GM19023 (cell line): ENCODE measurements at regions not wholly inside any gene's neighbourhood (a gene's known extent, or its start where the extent isn't known, plus 50 kb on each side); places are given as distances from the start of the nearest gene placed in this dataset.

Experiments
- ATAC-seq: cut with Tn5 transposase; IDR thresholded peaks from one replicate; pipeline ENCODE4 v1.9.1; 2021; ENCODE audit warnings: mild to moderate bottlenecking, moderate library complexity; ENCODE audit not compliant: unreplicated experiment

DNA sequence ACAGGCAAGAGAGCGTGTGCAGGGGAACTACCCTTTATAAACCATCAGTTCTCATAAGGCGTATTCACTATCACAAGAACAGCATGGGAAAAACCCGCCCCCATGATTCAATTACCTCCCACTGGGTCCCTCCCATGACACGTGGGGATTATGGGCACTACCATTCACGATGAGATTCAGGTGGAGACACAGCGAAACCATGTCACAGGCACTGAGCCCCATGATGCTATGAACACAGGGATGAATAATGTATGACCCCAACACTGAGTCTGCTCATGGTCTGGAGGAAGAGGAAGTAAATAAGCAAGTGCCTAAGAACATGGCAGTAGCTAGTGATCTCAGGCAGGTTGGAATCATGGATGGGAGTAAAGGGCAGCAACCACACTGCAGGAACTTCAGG lies 281.0 kb upstream of the ZNF462 start:
- ATAC-seq = no peak

DNA sequence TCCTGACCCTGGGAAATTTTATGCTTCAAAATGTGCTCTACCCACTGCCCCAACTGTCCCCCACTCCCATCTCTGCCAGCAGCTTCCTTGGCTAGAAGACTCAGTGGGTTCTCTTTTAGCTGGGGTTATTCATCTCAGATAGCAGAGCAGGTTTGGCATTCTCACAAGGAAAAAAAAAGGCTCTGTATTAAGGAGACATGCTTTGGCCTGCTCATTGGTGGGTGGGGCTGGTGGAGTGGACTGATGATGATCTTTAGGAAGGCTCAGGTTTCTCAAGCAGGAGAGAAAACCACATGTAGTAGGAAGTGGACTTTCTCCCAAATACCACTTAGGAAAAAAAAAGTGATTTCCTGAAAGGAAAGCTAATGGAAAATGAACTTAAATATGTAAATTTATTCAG lies 279.2 kb upstream of the ZNF462 start:
- ATAC-seq = no peak

DNA sequence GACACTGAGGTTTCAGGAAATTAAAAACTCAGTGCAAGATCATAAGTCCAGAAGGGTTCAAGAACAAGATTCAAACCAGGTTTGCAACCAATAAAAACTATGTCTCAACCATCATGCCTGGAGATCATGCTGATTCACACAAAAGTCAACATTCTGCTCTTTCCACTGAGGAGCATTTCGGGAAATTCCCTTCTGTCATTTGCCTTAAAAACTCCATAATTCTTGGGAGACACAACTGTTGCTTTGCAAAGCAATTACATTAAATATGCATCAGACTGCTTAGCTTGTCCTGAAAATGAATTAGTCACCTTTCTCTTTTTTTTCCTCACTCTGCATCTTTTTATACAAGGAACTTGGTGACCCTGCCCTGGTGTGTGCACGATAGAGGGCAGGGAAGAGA lies 275.9 kb upstream of the ZNF462 start:
- no peak for ATAC-seq

DNA sequence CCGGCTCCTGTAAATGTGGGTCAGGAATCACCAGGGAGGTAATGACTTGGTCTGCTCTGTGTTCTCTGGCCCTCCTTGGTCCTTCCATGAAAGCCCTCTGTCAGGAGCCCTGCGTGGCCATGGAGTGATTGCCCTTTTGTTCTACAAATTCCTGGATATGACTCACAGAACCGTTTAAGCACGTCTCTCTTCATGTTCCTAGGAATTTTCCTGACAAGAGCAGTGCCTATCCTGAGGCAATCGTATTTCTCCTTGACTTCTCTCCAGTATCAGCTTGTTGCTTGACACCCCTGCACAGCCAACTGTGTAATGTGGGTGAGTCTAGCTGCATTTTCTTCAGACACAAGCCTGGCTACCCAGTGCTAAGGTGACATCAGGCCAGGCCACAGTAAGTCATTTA lies 274.3 kb upstream of the ZNF462 start:
- no peak for ATAC-seq

DNA sequence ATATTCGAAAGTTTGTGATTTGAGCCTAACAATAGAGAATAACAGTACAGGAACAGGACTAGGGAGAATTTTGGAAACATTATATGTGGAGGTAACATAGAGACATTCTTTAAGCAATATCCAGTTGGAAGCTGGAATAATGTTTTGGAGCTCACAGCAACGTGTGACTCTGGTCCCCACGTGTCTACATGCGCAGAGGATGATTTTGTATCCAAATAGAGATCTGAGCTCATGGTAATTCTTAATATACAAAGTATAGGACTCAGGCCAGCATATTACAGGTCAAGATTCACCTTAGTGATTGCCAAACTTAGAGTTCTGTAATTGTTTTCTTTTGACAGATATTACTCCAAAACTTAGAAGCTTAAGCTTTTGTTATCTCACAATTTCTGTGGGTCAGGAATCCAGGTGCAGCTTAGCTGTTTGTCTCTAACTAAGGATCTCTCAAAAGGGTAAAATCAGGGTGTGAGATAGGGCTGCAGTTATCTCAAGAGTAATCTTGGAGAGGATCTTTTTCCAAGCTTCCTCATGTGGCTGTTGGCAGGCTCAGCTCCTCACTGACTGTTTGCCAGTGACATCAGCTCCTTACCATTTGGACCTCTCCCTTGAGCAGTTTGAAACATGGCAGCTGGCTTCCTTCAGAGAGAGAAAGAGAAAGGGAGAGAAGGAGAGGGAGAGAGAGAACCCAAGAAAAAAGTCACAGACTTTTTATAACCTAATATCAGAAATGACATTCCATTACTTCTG lies 272.0 kb upstream of the ZNF462 start:
- no peak for ATAC-seq

DNA sequence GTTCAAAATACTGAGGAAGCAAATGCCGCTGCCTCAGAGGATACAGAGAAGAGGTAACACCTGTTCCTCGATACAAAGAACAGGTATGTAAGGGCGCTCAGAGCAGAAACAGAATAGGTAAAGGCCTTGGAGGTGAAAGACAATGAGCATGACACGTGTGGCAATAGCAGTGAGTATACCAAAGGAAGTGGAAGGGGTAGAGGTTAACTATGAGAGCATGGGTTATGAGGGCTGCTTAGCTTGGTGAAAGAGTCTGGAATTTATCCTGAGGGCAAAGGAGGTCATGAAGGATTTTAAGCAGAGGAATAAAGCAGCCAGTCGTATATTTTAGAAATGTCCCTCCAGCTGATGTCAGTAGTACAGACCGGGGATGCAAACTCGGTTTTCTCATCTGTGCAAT lies 269.8 kb upstream of the ZNF462 start:
- no peak for ATAC-seq

DNA sequence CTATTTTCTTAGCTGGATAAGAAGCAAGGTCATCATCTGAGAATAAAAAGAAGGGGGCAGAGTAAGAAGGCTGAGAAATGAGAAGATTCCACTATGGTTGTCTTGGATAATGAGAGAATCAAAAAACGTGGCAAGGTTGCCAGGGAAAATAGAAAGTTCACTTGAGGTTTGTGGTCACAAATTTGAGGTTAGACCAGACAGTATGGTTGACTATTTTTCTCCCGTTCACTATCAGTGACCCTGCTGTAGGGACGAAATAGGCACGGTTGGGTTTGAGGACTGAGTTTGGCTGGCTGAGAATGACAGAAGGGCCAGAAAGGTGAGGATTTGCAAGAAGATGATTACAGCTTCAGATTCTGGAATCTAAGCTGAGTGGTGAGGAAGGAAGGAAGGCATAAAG lies 266.0 kb upstream of the ZNF462 start:
- ATAC-seq = no peak

DNA sequence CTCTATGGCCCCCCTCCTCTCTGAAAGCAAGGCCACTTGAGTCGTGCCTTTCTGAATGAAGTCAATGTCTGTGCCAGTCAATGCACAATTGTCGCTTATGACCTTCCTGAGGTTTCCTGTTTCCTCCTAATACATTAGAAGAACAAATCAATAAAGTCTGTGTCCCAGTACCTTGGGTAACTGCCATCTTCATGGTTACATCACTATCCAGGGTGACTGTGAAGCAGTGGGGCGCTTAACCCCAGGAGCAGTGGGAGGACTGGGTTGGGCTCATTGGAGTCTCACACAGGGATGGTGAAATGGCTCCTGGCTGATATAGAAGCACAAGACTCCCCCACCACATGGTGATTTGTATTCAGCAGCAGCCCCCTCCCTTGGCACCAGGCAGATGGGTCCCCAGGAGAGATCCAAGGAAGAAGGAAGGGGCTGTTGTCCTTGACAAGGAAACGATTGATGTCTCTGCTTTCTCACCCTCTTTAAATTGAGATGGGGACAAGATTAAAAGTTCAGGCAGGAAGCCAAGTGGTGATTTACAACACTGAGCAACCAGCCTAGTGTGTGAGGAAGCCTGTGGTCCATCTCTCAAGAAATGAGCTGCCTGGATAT lies 261.9 kb upstream of the ZNF462 start:
- ATAC-seq = no peak

DNA sequence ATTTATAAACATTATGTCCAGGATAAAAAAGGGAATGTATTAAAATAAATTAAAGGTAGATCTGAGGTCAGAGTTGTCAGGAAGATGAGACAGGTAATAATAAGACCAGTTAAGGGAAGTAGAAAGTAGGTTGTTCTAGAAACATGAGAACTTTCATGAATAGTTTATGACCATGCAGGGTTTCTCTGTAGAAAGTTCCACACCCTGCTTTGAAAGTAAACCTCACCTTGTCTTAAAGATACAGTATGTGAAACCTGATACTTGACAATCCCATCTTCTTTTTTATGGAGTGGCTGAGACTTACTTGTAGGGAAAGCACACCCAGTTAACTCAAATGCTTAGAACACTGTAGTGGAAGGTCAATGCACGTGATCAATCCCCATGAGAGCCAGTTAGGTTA lies 260.6 kb upstream of the ZNF462 start:
- ATAC-seq = no peak

DNA sequence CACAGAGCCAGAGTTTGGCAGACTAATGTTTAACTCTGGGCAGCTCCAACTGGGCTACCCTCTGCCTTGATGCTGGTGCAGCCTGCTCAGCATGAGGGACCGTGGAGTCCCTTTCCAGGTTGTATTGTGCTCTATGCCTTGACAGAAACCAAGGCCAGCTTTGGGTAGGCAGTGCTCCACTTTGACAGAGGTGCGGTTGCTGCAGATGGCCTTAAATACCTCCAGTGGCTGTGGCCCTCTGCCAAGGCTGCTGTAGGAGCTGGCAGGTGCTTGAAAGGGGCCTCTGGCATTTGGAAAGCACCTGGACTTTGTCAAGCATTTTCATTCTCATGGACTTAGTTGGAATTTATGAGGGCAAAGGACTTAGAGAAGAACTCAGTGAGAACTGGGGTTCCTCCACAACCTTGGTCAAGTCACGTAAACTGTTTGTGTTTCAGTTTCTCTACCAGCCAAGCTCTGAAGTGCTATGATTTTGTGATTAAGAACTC lies 249.7 kb upstream of the ZNF462 start:
- no peak for ATAC-seq

DNA sequence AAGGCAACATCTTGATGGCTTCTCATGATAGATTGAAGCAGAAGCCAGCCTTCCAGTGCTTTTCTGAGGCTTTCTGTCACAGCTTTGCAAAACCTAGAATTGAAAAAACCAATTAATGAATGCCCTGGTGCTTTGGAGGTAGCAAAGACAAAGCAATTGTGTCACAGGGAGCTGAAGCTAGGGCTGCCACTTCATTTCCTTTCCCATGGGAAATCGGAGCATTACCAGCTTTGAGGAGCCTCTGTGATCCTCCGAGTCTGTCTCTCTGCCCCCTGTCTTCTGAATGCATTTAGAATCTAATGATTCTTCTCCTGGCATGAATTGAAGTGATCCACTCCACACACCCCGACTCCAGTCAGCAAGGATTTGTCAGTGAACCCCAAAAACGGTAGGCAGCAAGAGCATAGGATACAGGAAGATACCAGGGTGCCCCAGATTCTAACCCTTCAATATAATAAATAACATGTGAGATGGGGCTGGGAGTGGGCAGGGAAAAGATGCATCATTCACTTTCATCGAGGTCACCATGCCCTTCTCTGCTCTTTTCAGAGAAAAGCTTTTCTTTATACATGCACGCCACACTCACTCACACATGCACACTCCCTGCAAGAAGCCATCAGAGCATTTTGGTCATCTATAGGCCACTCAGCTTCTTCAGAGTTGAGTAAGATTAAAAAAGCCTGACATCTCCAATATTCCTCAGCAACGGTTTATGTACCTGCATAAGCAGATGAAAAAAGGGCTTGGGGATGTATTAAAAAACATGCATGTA lies 247.7 kb upstream of the ZNF462 start:
- ATAC-seq = no peak

DNA sequence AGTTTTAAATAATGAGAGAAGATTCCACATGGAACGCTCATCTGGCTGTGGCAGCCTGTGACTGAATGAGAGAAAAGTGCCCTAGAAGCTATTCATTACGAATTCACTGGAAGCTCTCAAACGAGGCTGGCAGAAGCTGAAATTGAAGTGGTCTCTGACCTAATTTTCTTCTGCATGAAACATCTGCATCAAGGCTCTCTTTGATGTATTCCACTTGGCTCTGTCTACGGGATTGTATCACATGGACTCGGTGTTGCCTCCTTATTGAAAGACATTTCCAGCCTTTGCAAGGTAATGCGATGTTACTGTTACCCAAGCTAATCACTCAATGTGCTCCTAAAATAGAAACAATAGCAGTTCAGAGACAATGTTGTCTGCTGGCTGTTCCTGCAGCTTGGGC lies 246.9 kb upstream of the ZNF462 start:
- no peak for ATAC-seq

DNA sequence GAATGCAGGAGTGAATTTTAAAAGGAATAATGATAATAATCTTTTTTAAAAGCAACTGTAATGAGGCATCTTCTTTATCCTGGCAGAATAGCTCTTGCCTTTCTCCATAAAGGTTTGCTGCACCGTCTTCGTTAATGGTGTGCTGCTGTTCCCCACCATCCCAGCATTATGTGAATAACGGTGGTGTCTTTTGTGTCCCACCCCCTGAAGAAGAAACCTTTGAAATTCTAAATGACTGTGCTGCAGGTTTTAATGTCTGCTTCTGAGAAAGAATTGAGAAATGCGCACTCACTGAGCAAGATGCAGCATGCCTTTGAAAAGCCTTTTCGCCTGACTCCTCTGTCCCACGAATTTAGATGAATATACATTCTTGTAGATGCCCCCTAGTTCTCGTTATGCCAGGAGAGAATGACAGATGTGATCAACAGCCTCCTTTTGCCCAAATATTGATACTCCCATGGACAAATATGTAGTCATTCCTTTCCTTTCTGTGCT lies 246.1 kb upstream of the ZNF462 start:
- ATAC-seq = no peak

DNA sequence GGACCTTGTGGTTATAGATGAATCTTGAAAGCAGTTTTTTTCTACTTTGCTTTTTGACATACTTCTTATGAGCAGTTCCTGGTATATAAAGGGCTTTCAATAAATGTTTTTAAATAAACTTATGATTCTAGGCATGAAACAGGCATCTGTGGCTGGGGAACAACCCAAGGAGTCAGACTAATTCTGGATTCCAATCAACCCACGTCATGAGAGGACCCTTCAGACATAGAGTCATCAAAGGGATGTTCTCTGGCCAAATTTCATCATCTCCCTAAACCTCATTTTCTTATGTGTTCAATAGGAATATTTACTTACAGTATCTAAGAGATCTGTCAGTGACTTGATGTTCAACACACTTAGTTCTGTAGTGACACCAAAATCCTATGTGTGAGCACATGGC lies 243.8 kb upstream of the ZNF462 start:
- ATAC-seq = no peak

DNA sequence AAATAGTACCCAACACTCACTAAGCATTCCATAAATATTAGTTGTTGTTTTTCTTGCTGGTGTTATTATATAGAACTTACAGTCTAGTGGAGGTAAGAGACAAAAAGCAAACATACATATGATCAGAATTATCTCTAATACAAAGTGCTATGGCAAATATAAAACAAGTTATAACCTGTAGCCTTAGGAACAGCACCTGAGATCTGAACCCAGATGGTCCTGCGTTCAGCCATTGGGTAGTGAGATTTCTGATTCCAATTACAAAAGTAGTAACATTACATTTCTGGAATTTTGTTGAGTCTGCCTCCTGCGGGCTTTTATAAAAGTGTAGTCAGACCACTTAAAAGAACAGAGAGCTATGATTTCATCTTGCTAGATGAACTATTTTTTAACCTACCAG lies 242.9 kb upstream of the ZNF462 start:
- no peak for ATAC-seq

DNA sequence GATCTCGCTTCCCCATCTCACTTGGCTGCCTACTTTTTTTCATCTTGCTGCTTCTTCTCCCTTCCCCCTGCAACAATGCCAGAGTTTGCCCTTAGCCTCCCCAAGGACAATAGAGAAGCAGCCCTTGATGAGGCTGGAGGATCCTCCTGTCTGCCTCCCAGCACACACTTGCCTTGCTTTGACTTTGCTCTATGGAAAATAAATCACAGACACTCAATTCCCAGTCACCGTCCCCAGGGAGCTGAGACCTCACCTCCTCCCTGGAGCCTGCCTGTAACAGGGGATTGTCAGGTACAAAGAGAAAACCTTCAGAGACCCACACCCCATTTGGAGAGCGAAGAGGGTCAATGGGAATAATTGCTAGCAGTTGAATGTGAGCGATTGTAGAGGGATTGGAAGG lies 242.1 kb upstream of the ZNF462 start:
- ATAC-seq = no peak

DNA sequence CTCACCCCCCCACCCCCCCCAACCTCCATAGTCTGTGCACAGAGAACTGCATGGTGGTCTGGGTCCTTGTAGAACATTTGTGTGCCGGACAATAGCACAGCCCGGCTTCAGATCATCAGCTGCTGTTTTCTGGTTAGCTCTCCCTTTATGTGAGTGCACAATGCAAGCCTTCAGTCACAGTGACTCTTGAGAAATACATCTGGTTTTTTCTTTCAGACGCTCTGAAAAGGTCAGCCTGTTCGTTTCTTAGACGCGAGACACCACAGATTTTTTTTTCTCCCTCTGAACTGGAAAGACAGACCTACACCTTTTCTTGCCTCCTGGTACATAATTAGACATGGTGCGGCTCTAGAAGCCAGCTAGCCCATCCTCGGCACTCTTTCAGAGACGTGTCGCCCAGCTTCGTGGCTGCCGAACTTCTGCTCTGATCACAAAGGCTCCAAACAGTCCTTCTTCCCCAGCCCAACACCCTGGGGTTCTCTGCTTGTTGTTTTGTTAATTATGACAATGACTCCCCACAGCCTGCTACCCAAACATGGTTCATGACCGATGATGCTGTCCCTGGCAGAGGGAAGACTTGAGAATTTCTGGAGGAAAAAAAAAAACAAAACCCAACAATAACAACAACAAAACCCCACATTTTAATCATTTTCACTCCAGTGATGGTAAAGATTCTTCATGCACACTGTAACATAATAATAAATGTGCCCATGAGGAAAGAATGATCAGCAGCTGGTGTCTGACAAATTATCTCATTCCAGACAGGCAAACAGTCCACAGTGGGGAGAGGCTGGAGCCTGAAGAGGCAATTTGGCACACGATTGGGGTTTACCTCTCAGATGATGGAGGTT lies 241.4 kb upstream of the ZNF462 start:
- ATAC-seq = no peak

DNA sequence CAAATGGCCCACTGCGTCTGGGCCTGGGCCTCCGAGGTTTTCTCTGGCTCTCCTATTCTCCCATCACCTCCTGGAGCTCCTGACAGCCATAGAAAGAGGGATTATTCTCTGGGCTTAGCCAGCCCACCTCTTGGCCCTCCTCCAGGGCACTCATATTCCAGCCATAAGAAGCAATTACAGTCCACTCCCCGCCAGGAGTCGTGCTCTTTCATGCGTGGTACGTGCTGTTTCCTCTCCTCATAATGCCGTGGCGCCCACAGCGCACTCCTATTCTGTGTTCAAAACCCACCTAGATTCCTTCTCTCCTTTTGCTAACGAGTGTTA lies 240.8 kb upstream of the ZNF462 start:
- no peak for ATAC-seq

DNA sequence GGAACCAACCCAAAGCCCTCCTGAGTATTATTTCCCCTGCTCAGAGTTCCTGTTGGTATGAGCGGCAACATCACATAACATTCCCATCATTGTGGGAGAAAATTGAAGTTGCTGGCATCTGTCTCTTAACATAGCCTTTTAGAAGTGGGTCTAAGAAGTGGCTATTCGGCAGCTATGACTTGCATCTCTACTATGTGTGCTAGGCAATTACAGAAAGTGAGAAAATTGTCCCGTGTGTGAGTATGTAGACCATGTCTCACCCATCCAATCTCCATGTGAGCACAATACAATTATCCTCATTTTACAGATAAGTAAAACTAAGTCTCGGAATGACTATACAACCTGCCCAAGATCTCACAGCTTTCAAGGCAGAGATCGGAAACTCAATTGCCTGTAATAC lies 239.4 kb upstream of the ZNF462 start:
- ATAC-seq = no peak

DNA sequence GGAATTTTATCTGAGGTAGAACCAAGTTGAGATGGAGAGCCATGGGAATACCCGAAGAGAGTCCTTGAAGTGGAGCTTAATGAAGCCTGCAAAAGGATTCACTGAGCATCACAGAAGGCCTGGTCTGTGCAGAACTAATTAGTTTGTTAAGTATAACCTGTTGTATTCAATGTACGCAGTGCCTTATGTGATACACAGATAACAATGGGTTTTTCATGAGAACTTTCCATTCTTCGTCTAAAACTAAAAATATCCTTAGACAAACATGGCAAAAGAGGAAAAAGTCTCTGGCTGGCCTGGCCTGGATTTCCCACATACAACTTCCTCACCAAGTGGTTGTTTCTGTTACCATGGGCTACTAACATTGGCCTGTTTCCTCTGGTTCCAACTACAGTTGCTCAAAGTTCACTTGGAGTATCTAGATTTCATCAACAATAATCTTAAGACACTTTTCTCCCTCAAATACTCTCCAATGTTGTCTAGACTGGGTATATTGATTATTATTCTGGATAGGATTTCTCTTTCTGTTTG lies 237.6 kb upstream of the ZNF462 start:
- no peak for ATAC-seq

DNA sequence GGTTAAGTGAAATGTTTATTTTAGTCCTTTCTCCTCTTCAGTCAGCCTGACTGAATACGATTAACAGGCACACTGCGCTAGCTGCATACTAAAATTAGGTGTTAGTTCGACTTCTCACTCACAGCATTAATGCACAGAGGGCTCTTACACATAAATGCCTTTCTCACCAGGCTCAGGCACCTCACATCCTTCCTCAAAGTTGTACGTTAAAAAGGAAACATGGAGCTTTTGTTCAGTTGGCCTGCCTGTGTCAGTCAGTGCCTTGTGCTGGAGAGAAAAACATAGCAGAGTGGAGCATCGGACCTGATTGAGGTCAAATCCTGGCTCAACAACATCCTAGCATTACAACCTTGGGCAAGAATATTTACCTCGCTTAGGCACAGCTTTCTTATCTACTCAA lies 236.0 kb upstream of the ZNF462 start:
- no peak for ATAC-seq
